ENCODE measurements at regions not wholly inside any gene's neighbourhood (a gene's known extent, or its start where the extent isn't known, plus 50 kb on each side); places are given as distances from the start of the nearest gene placed in this dataset.
"Not testable (repeated sequence)": the region's sequence is repeated elsewhere in the genome, so short reads cannot be mapped to it uniquely, and the experiment has no call there.

DNA sequence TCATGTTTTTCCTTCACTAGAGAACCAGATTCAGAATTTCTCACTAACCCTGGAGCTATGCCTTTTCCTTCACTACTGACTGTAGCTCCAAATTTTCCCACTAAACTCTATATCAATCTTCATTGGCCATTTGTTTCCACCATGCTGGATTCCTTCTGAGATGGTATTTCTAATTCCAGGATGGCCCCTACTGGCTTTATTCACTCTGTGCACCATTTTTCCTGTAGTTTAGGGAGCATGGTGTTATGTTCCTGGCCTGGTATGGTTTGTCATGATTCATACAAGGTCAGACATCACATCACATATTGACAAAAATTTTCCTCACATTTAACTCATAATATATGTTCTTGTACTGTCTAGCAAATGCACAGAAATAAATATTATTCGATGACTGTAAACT lies 229.2 kb upstream of the TFPI start:
- Mint-ChIP-seq H3K4me1 (peaks cover 5% of the 10 kb centered on the region), H3K4me3 (no peak overlapping the region), H3K27ac (no peak overlapping the region), H3K27me3 (ENCODE audit: insufficient read depth) (no peaks in the 10 kb centered on the region), H3K9me3 (peaks cover 3% of the 10 kb centered on the region), H3K36me3 (ENCODE audit: low read depth) (peaks cover 2% of the 10 kb centered on the region)
- Histone ChIP-seq H3K4me1 (ENCODE audit: control insufficient read depth, insufficient read depth, low read length) (peaks cover 2% of the 10 kb centered on the region), H3K27ac (ENCODE audit: low read depth, low read length) (no peak overlapping the region), H3K27me3 (ENCODE audit: control insufficient read depth, insufficient read depth, low read length, poor library complexity, severe bottlenecking) (no peaks in the 10 kb centered on the region), H3K9me3 (ENCODE audit: control insufficient read depth, low read length) (no peaks in the 10 kb centered on the region), H3K9ac (ENCODE audit: extremely low read depth, low read length, poor library complexity, severe bottlenecking) (no peak overlapping the region), H3K4me3 (ENCODE audit: low read length) (no peak overlapping the region), H3K36me3 (ENCODE audit: control insufficient read depth, insufficient read depth, low read length) (no peaks in the 10 kb centered on the region)
- no peak for DNase-seq
- TF ChIP-seq, protein P1, sequence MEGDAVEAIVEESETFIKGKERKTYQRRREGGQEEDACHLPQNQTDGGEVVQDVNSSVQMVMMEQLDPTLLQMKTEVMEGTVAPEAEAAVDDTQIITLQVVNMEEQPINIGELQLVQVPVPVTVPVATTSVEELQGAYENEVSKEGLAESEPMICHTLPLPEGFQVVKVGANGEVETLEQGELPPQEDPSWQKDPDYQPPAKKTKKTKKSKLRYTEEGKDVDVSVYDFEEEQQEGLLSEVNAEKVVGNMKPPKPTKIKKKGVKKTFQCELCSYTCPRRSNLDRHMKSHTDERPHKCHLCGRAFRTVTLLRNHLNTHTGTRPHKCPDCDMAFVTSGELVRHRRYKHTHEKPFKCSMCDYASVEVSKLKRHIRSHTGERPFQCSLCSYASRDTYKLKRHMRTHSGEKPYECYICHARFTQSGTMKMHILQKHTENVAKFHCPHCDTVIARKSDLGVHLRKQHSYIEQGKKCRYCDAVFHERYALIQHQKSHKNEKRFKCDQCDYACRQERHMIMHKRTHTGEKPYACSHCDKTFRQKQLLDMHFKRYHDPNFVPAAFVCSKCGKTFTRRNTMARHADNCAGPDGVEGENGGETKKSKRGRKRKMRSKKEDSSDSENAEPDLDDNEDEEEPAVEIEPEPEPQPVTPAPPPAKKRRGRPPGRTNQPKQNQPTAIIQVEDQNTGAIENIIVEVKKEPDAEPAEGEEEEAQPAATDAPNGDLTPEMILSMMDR (conservative IDR thresholded peaks at IDR 0.05) = peak; percentile 15
- WGBS, 2 experiments (ENCODE audit: insufficient coverage in 1 of 2, insufficient read length in 1 of 2) = 83 to 94% methylated on average over 1 of the region's 1 CpG

DNA sequence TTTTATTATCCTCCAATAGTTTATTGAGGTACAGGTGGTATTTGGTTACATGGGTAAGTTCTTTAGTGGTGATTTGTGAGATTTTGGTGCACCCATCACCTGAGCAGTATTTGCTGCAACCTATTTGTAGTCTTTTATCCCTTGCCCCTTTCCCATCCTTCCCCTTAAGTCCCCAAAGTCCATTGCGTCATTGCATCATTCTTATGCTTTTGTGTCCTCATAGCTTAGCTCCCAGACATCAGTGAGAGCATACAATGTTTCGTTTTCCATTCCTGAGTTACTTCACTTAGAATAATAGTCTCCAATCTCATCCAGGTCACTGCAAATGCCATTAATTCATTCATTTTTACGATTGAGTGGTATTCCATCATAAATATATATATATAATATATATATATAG lies 229.9 kb upstream of the TFPI start:
- H3K36me3 ChIP-seq (ENCODE audit: control insufficient read depth, insufficient read depth, low read length); DNase-seq; H3K36me3 Mint-ChIP-seq (ENCODE audit: low read depth); H3K4me3 Mint-ChIP-seq; H3K4me3 ChIP-seq (ENCODE audit: low read length); H3K9me3 ChIP-seq (ENCODE audit: control insufficient read depth, low read length); H3K9me3 Mint-ChIP-seq; H3K4me1 Mint-ChIP-seq; H3K4me1 ChIP-seq (ENCODE audit: control insufficient read depth, insufficient read depth, low read length); H3K27ac ChIP-seq (ENCODE audit: low read depth, low read length); H3K27me3 Mint-ChIP-seq (ENCODE audit: insufficient read depth); H3K27me3 ChIP-seq (ENCODE audit: control insufficient read depth, insufficient read depth, low read length, poor library complexity, severe bottlenecking); H3K27ac Mint-ChIP-seq; H3K9ac ChIP-seq (ENCODE audit: extremely low read depth, low read length, poor library complexity, severe bottlenecking): not testable (repeated sequence)
- WGBS, 2 experiments (ENCODE audit: insufficient coverage in 1 of 2, insufficient read length in 1 of 2) = 91 to 100% methylated on average over 1 to 2 of the region's 3 CpGs

DNA sequence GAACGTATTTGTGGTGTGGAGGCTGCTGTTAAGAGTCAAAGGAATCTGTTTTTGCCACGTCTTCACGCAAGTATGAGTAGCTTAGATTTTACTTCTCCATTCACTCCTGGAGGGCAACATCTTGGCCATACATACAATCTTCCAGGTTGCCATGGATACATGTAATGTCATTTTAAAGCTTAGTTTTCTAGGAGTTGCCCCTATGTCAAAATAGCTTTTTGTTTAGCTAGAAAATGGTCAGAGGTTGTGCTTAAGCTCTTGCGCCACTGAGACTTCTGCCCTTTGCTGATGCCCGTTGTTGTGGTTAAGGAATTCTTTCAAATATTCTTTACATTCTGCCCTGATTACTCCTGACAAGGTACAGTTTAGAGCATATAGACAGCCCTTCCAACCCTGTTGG lies 245.4 kb upstream of the TFPI start:
- Mint-ChIP-seq H3K4me3 (no peak overlapping the region), H3K9me3 (peaks cover 10% of the 10 kb centered on the region), H3K4me1 (no peaks in the 10 kb centered on the region), H3K27ac (no peak overlapping the region), H3K27me3 (ENCODE audit: insufficient read depth) (no peaks in the 10 kb centered on the region), H3K36me3 (ENCODE audit: low read depth) (peaks cover 9% of the 10 kb centered on the region)
- TF ChIP-seq, protein P1 (conservative IDR thresholded peaks at IDR 0.05) = no peak
- no peak overlapping the region for H3K27ac ChIP-seq (ENCODE audit: low read depth, low read length)
- H3K9me3 ChIP-seq (ENCODE audit: control insufficient read depth, low read length) = peaks cover 3% of the 10 kb centered on the region
- 96 to 100% methylated on average over 1 to 5 of the region's 5 CpGs for WGBS, 2 experiments (ENCODE audit: insufficient coverage in 1 of 2, insufficient read length in 1 of 2)
- H3K4me3 ChIP-seq (ENCODE audit: low read length) = no peak overlapping the region
- H3K36me3 ChIP-seq (ENCODE audit: control insufficient read depth, insufficient read depth, low read length) = no peaks in the 10 kb centered on the region
- H3K9ac ChIP-seq (ENCODE audit: extremely low read depth, low read length, poor library complexity, severe bottlenecking) = no peak overlapping the region
- H3K27me3 ChIP-seq (ENCODE audit: control insufficient read depth, insufficient read depth, low read length, poor library complexity, severe bottlenecking) = no peaks in the 10 kb centered on the region
- no peaks in the 10 kb centered on the region for H3K4me1 ChIP-seq (ENCODE audit: control insufficient read depth, insufficient read depth, low read length)
- DNase-seq = no peak

DNA sequence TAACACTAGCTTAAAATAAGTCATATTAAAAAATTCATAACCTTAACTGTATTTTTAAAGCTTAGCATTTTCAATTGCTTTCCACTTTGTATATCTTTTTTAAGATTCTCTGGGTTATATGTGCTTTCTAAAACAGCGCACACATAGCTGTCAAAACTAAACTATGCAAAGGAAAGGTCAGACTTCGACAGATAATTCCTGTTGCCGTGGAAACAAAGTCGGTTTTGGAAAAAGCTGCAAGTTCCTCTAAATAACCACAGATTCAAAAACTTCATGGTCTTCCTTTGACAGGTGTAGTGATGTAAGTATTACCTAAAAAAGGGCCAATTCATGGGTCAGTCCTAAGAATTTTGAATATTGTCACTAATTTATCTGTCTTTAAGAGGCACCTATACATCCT lies 249.6 kb upstream of the TFPI start:
- Histone ChIP-seq H3K4me3 (ENCODE audit: low read length) (no peak overlapping the region), H3K9me3 (ENCODE audit: control insufficient read depth, low read length) (peaks cover 12% of the 10 kb centered on the region), H3K27ac (ENCODE audit: low read depth, low read length) (no peak overlapping the region), H3K4me1 (ENCODE audit: control insufficient read depth, insufficient read depth, low read length) (no peaks in the 10 kb centered on the region), H3K27me3 (ENCODE audit: control insufficient read depth, insufficient read depth, low read length, poor library complexity, severe bottlenecking) (no peaks in the 10 kb centered on the region), H3K9ac (ENCODE audit: extremely low read depth, low read length, poor library complexity, severe bottlenecking) (no peak overlapping the region), H3K36me3 (ENCODE audit: control insufficient read depth, insufficient read depth, low read length) (no peaks in the 10 kb centered on the region)
- TF ChIP-seq, protein P1 (conservative IDR thresholded peaks at IDR 0.05) = no peak
- DNase-seq = no peak
- H3K27me3 Mint-ChIP-seq (ENCODE audit: insufficient read depth) = no peaks in the 10 kb centered on the region
- peaks cover 11% of the 10 kb centered on the region for H3K9me3 Mint-ChIP-seq
- 92% methylated on average over 4 of the region's 4 CpGs; no CpG with 5 or more reads in 1 of the 2 experiments for WGBS, 2 experiments (ENCODE audit: insufficient coverage in 1 of 2, insufficient read length in 1 of 2)
- H3K4me3 Mint-ChIP-seq = no peak overlapping the region
- H3K36me3 Mint-ChIP-seq (ENCODE audit: low read depth) = peaks cover 12% of the 10 kb centered on the region
- H3K4me1 Mint-ChIP-seq = no peaks in the 10 kb centered on the region
- no peak overlapping the region for H3K27ac Mint-ChIP-seq

Data from endodermal cell (in vitro differentiated cells).